ENCODE measurements at regions not wholly inside any gene's neighbourhood (a gene's known extent, or its start where the extent isn't known, plus 50 kb on each side); places are given as distances from the start of the nearest gene placed in this dataset.
A peak's percentile ranks its signal among the peaks of the same experiment; 100 is the strongest.

DNA sequence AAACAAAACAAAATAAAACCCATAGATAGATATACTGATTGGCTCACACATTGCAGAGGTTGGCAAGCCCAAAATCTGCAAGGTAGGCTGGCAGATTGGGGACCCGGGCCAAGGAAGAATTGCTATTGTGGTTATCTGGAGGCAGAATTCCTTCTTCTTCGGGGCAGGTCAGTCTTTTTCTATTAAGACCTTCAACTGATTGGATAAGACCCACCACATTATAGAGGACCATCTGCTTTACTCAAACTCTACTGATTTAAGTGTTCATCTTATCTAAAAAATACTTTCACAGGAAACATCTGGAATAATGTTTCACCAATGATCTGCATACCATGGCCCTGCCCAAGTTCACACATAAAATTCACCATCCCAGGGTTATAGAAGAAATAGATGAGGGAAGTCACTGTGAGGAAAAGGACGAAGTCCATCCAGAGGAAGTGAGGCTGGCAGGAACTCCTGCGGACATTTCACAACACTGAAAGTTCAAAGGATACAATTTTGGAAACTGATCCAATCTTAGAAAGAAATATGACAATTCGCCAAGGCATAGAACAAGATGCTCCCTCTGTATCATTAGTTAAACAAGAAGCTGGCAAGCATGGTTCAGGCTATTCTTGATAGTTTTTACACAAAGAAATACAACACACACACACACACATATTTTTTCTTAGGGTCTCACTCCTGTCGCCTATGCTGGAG lies 127.6 kb upstream of the MED13L start:
- no peak for FAIRE-seq

GRCh38 chr12:116406529-116406928 lies 129.0 kb upstream of the MED13L start:
- no peak for FAIRE-seq

GRCh38 chr12:116408489-116409250 lies 131.2 kb upstream of the MED13L start:
- FAIRE-seq: no peak

GRCh38 chr12:116411977-116412376 lies 134.5 kb upstream of the MED13L start:
- no peak for FAIRE-seq

GRCh38 chr12:116414891-116415290 lies 137.4 kb upstream of the MED13L start:
- no peak for FAIRE-seq

DNA sequence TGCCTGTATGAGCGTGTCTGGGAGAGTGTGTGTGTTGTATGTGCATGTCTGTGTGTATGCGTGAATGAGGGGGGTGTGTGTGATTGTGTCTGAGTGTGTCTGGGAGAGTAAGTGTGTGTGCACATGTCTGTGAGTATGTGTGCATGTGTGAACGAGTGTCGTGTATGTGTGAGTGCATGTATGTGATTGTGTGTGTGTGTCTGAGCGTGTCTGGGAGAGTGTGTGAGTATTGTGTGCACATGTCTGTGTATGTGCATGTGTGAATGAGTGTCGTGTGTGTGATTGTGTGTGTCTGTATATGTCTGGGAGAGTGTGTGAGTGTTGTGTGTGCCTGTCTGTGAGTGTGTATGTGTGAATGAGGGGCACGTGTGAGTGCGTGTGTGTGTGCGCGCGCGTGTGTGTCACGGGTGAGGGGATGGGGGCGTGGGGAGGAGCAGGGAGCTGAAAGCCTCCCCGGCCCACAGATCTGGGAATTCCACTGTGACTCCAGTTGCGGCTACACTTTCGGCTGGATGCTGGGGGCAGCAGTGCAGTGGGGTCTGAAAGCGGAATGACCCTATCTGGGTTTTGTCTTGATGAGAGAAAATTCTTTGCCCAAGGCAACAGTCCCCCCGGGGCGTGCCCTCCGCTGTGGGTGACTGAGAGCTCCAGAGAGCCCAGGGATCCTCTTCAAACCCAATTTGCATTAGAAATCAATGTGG lies 138.1 kb upstream of the MED13L start:
- FAIRE-seq: no peak

DNA sequence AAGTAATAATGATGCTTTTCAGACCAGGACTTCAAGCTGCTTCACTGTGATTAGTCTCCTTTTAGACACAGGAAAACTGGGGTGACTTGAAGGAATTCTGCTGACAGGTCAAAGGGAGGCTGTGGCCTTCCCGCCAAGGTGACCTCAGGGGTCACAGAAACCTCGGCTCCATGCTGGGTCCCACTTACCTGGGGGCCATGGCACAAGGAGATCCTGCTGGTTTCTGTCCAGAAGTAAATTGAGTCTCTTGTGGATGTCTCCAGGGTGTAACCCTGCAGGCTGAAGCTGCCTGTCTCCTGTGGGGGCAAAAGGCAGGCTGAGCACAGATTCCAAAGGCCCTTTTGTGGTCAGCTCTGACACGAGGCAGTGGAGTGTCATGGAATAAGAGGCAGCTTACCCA lies 138.7 kb upstream of the MED13L start:
- FAIRE-seq: no peak

- FAIRE-seq: no peak
Measured at GRCh38 chr12:116418551-116418950, 140.6 kb upstream of the MAP1LC3B2 start.

- no peak for FAIRE-seq
Measured at GRCh38 chr12:116420227-116420880, 138.8 kb upstream of the MAP1LC3B2 start.

- no peak for FAIRE-seq
Measured at GRCh38 chr12:116421785-116422538, 137.2 kb upstream of the MAP1LC3B2 start.

GRCh38 chr12:116423094-116423493 lies 136.1 kb upstream of the MAP1LC3B2 start:
- FAIRE-seq: peak; percentile 3

DNA sequence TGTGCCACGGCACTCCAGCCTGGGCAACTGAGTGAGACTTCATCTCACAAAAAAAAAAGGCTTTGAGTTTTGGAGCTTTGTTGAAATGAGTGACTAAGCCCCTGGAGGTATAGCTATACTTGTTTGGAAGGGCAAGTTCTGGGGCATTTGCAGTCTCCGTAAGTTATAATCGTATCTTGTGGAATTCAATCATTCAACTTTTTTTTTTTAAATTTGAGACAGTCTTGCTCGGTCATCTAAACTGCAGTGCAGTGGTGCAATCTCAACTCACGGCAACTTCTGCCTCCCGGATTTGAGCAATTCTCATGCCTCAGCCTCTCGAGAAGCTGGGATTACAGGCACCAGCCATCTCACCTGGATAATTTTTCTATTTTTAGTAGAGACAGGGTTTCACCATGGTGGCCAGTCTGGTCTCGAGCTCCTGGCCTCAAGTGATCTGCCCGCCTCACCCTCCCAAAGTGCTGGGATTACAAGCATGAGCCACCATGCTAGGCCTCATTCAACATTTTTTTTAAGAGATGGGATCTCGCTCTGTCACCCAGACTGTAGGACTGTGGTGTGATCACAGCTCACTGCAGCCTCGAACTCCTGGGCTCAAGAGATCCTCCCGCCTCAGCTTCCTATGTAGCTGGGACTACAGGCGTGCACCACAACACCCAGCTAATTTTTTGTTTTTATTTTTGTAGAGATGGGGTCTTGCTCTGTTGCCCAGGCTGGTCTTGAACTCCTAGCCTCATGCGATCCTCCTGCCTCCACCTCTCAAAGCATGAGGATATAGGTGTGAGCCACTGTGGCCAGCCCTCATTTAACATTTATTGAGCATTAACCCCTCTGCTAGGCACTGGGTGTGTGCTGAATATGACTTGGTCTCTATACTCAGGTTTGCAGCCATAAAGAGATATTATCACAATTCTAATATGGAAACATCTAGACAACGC lies 133.7 kb upstream of the MAP1LC3B2 start:
- no peak for FAIRE-seq

- FAIRE-seq: peak; percentile 97
Measured at GRCh38 chr12:116426391-116427136, 132.6 kb upstream of the MAP1LC3B2 start.

DNA sequence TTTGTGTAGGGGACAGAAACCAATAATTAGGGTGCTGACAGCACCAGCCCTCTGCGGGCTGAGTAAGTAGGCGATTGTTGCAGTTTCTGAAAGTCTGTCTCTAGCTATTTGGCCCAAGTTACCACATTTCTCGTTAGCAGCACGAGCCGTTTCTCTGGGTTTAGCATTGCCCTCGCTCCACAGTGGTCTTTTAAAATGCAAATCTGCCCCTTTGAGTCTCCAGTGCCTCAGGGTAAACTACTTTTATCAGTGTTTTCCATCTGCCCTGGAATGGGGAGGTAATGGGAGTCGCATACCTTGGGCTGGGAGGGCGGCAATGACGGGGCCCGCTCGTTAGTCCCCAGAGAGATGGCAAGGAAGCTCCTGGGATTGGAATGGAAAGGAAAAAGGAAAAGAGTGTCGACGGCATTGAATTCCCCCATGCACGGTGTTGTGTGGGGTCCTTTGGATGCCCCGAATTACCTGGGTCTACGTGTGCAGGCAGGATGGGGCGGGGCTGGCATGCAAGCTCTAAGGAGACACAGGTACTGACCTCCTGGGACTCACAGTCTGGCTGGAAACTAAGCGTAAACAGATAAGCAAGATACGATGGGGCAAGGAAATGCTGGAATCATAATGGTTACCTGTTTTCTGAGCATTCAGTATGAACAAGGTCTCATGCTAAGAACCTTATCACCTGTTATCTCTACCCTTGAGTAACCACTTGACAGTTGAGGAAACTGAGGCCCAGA lies 131.8 kb upstream of the MAP1LC3B2 start:
- peak; percentile 85 for FAIRE-seq

GRCh38 chr12:116429826-116430360 lies 129.3 kb upstream of the MAP1LC3B2 start:
- no peak for FAIRE-seq

DNA sequence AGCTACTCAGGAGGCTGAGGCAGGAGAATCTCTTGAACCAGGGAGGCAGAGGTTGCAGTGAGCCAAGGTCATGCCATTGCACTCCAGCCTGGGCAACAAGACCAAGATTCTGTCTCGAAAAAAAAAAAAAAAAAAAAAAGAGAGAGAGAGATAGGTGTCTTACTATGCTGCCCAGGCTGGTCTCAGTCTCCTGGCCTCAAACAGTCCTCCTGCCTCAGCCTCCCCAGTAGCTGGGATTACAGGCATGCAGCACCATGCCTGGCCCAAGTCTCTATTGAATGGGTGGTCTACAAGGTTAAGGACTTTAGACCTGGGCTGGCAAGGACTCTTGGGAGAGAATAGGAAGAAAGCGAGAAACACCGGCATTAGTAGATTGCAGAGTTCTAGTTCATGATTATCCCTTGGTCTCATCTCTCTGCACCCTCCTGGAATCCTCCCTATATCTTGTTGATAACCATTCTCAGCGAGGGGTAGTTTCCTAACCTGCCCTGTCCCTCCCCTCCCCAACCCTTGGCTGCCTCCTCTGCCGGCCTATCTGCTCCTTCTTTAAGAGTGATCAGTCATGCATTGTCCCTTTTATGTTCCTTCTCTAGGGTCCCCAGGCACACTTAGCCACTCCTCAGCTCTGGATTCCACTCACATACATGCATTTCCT lies 128.1 kb upstream of the MAP1LC3B2 start:
- FAIRE-seq: no peak

DNA sequence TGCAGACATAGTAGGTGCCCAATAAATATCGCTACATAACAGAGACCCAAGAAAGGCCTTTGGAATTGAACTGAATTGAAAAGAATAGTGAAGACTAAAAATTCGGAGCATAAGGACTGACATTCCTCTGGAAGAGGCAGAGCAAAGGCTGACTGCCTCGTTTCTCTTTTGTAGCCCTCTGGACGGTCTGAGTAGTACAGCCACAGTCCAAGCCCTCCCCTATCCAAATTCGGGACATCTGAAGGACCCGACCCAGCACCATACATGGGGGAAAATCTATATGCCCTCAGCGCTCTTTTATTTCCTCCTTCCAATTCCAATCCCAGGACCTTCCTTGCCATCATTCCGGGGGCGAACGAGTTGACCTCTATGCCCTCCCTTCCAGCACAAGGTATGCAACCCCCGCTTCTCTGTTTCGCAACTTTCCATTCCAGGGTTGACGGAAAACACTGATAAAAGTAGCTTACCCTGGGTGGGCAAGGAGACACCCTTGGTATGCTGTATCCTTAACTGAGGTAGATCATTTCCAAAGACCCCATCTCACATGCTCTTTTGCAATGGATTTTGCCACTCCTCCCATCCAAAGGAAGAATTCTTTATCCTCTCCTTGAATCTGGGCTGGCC lies 127.4 kb upstream of the MAP1LC3B2 start:
- no peak for FAIRE-seq

- FAIRE-seq: no peak
Measured at GRCh38 chr12:116432314-116432750, 126.8 kb upstream of the MAP1LC3B2 start.

Measured in A204.1 (cell line).